ENCODE measurements at regions not wholly inside any gene's neighbourhood (a gene's known extent, or its start where the extent isn't known, plus 50 kb on each side); places are given as distances from the start of the nearest gene placed in this dataset.
"Not testable (repeated sequence)": the region's sequence is repeated elsewhere in the genome, so short reads cannot be mapped to it uniquely, and the experiment has no call there.

GRCh38 chr2:31764169-31764568 lies 183.4 kb upstream of the SRD5A2 start:
- Histone ChIP-seq H3K4me3 (ENCODE audit: low read length) (no peak overlapping the region), H3K9me3 (ENCODE audit: control insufficient read depth in 1 of 2, insufficient read depth in 1 of 2, low read length in 2 of 2) (no peaks in the 10 kb centered on the region), H3K27me3 (ENCODE audit: control insufficient read depth in 1 of 2, insufficient read depth in 2 of 2, low read length in 2 of 2) (no peaks in the 10 kb centered on the region), H3K4me1 (ENCODE audit: insufficient read depth, low read length) (no peaks in the 10 kb centered on the region), H3K36me3 (ENCODE audit: insufficient read depth, low read length) (no peaks in the 10 kb centered on the region), H3K27ac (ENCODE audit: low read depth in 1 of 2, low read length in 2 of 2) (no peak overlapping the region)
- DNase-seq (no peak), ATAC-seq (ENCODE audit: poor library complexity) (no peak)
- ChIA-PET POLR2A (no interaction called here), CTCF (no interaction called here)
- Mint-ChIP-seq H3K27ac (no peak overlapping the region), H3K36me3 (ENCODE audit: low read depth) (no peaks in the 10 kb centered on the region), H3K27me3 (no peaks in the 10 kb centered on the region), H3K9me3 (peaks cover 3% of the 10 kb centered on the region), H3K4me1 (ENCODE audit: low read depth) (no peaks in the 10 kb centered on the region), H3K4me3 (no peak overlapping the region)
- intact Hi-C loops (cut with DNase I, micrococcal nuclease) = no loop called here
- TF ChIP-seq, protein P1, sequence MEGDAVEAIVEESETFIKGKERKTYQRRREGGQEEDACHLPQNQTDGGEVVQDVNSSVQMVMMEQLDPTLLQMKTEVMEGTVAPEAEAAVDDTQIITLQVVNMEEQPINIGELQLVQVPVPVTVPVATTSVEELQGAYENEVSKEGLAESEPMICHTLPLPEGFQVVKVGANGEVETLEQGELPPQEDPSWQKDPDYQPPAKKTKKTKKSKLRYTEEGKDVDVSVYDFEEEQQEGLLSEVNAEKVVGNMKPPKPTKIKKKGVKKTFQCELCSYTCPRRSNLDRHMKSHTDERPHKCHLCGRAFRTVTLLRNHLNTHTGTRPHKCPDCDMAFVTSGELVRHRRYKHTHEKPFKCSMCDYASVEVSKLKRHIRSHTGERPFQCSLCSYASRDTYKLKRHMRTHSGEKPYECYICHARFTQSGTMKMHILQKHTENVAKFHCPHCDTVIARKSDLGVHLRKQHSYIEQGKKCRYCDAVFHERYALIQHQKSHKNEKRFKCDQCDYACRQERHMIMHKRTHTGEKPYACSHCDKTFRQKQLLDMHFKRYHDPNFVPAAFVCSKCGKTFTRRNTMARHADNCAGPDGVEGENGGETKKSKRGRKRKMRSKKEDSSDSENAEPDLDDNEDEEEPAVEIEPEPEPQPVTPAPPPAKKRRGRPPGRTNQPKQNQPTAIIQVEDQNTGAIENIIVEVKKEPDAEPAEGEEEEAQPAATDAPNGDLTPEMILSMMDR (IDR thresholded peaks at IDR 0.05) = no peak

GRCh38 chr2:31762085-31762484 lies 181.3 kb upstream of the SRD5A2 start:
- no peaks in the 10 kb centered on the region for H3K27me3 Mint-ChIP-seq
- CTCF ChIA-PET = no interaction called here
- TF ChIP-seq, protein P1 (IDR thresholded peaks at IDR 0.05) = no peak
- intact Hi-C loops (cut with DNase I, micrococcal nuclease) = no loop called here
- H3K27me3 ChIP-seq (ENCODE audit: control insufficient read depth in 1 of 2, insufficient read depth in 2 of 2, low read length in 2 of 2) = no peaks in the 10 kb centered on the region
- no peaks in the 10 kb centered on the region for H3K36me3 ChIP-seq (ENCODE audit: insufficient read depth, low read length)
- no peak overlapping the region for H3K4me3 ChIP-seq (ENCODE audit: low read length)
- no peaks in the 10 kb centered on the region for H3K4me1 Mint-ChIP-seq (ENCODE audit: low read depth)
- no peaks in the 10 kb centered on the region for H3K9me3 ChIP-seq (ENCODE audit: control insufficient read depth in 1 of 2, insufficient read depth in 1 of 2, low read length in 2 of 2)
- DNase-seq (no peak), ATAC-seq (ENCODE audit: poor library complexity) (no peak)
- no peaks in the 10 kb centered on the region for H3K36me3 Mint-ChIP-seq (ENCODE audit: low read depth)
- peaks cover 3% of the 10 kb centered on the region for H3K9me3 Mint-ChIP-seq
- POLR2A ChIA-PET = interaction anchor here (0.6 kb wide), 1 partner anchor 11 kb away, joined by 4 read pairs; no protein-coding TSS in a partner anchor
- H3K4me1 ChIP-seq (ENCODE audit: insufficient read depth, low read length) = no peaks in the 10 kb centered on the region
- H3K27ac ChIP-seq (ENCODE audit: low read depth in 1 of 2, low read length in 2 of 2) = no peak overlapping the region
- no peak overlapping the region for H3K27ac Mint-ChIP-seq
- no peak overlapping the region for H3K4me3 Mint-ChIP-seq

- H3K36me3 Mint-ChIP-seq (ENCODE audit: low read depth); H3K27ac Mint-ChIP-seq; H3K36me3 ChIP-seq (ENCODE audit: insufficient read depth, low read length); H3K4me1 ChIP-seq (ENCODE audit: insufficient read depth, low read length); H3K27me3 Mint-ChIP-seq; DNase-seq; intact Hi-C loops (cut with DNase I, micrococcal nuclease); H3K4me1 Mint-ChIP-seq (ENCODE audit: low read depth); H3K4me3 ChIP-seq (ENCODE audit: low read length); H3K9me3 ChIP-seq (ENCODE audit: control insufficient read depth in 1 of 2, insufficient read depth in 1 of 2, low read length in 2 of 2); POLR2A ChIA-PET; ATAC-seq (ENCODE audit: poor library complexity); CTCF ChIA-PET; H3K27me3 ChIP-seq (ENCODE audit: control insufficient read depth in 1 of 2, insufficient read depth in 2 of 2, low read length in 2 of 2); H3K4me3 Mint-ChIP-seq; H3K27ac ChIP-seq (ENCODE audit: low read depth in 1 of 2, low read length in 2 of 2); H3K9me3 Mint-ChIP-seq: not testable (repeated sequence)
Measured at GRCh38 chr2:31757351-31757750, 176.6 kb upstream of the SRD5A2 start.

DNA sequence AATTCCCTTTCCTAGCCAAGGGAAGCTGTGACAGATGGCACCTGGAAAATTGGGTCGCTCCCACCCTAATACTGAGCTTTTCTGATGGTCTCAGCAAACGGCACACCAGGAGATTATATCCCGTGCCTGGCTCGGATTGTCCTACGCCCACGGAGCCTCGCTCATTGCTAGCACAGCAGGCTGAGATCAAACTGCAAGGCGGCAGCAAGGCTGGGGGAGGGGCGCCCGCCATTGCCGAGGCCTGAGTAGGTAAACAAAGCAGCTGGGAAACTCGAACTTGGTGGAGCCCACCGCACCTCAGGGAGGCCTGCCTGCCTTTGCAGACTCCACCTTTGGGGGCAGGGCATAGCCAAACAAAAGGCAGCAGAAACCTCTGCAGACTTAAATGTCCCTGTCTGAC lies 168.0 kb upstream of the SRD5A2 start:
- H3K4me3 Mint-ChIP-seq; DNase-seq; H3K27me3 ChIP-seq (ENCODE audit: control insufficient read depth in 1 of 2, insufficient read depth in 2 of 2, low read length in 2 of 2); H3K4me3 ChIP-seq (ENCODE audit: low read length); H3K9me3 Mint-ChIP-seq; ATAC-seq (ENCODE audit: poor library complexity); H3K27ac Mint-ChIP-seq; H3K27ac ChIP-seq (ENCODE audit: low read depth in 1 of 2, low read length in 2 of 2); POLR2A ChIA-PET; intact Hi-C loops (cut with DNase I, micrococcal nuclease); H3K27me3 Mint-ChIP-seq; H3K4me1 Mint-ChIP-seq (ENCODE audit: low read depth); H3K36me3 ChIP-seq (ENCODE audit: insufficient read depth, low read length); H3K4me1 ChIP-seq (ENCODE audit: insufficient read depth, low read length); CTCF ChIA-PET; H3K36me3 Mint-ChIP-seq (ENCODE audit: low read depth): not testable (repeated sequence)
- peaks cover 6 to 11% of the 10 kb centered on the region in 2 experiments for H3K9me3 ChIP-seq (ENCODE audit: control insufficient read depth in 1 of 2, insufficient read depth in 1 of 2, low read length in 2 of 2)

Data from CD4-positive, alpha-beta T cell (primary cell).